ENCODE measurements at regions not wholly inside any gene's neighbourhood (a gene's known extent, or its start where the extent isn't known, plus 50 kb on each side); places are given as distances from the start of the nearest gene placed in this dataset.

DNA sequence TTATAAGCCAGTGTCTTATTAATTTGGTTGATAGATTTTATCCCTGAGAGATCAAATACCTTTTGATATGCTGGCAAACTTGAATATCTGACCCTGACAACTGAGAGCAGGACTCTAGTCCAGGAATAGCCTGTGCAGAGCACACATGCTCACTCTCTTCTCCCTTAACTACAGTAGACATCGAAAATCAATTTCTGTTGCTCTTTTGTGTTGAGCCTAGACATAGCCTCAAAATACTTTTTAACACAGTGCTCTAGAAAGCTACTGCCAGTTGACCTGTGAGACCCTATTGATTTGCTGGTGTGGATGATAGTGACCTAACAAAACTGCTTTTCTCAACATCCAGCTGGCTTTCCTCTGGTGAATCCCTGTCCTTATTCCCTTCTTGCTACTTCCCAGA lies 86.4 kb upstream of the ANKRD28 start:
- TF ChIP-seq, protein P1, sequence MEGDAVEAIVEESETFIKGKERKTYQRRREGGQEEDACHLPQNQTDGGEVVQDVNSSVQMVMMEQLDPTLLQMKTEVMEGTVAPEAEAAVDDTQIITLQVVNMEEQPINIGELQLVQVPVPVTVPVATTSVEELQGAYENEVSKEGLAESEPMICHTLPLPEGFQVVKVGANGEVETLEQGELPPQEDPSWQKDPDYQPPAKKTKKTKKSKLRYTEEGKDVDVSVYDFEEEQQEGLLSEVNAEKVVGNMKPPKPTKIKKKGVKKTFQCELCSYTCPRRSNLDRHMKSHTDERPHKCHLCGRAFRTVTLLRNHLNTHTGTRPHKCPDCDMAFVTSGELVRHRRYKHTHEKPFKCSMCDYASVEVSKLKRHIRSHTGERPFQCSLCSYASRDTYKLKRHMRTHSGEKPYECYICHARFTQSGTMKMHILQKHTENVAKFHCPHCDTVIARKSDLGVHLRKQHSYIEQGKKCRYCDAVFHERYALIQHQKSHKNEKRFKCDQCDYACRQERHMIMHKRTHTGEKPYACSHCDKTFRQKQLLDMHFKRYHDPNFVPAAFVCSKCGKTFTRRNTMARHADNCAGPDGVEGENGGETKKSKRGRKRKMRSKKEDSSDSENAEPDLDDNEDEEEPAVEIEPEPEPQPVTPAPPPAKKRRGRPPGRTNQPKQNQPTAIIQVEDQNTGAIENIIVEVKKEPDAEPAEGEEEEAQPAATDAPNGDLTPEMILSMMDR (IDR thresholded peaks at IDR 0.05) = no peak
- no peak for TF ChIP-seq ZFX (IDR thresholded peaks at IDR 0.05; ENCODE audit: borderline replicate concordance)

All from 22Rv1 (cell line).